Effector memory CD4-positive, alpha-beta T cell (primary cell): ENCODE measurements at regions not wholly inside any gene's neighbourhood (a gene's known extent, or its start where the extent isn't known, plus 50 kb on each side); places are given as distances from the start of the nearest gene placed in this dataset.

ENCODE experiments used
- DNase-seq, 3 donors: peaks; one replicate each; pipeline ENCODE4 v3.0.0-alpha.2; 2020
- H3K27ac ChIP-seq: 2 replicates; pipeline ENCODE4 v1.7.0; 2013; ENCODE audit warnings: mild to moderate bottlenecking, low read length, moderate library complexity; ENCODE audit not compliant: insufficient read depth, poor library complexity, severe bottlenecking
- H3K27me3 ChIP-seq: replicated peaks from 2 replicates; pipeline ENCODE4 v1.7.0; 2013; ENCODE audit warnings: mild to moderate bottlenecking, low read length; ENCODE audit not compliant: insufficient read depth, control insufficient read depth, poor library complexity, severe bottlenecking
- H3K36me3 ChIP-seq: 2 replicates; pipeline ENCODE4 v1.7.0; 2013; ENCODE audit warnings: mild to moderate bottlenecking, low read length, moderate library complexity; ENCODE audit not compliant: control insufficient read depth, insufficient read depth
- H3K4me1 ChIP-seq: 2 replicates; pipeline ENCODE4 v1.7.0; 2013; ENCODE audit warnings: low read length, mild to moderate bottlenecking; ENCODE audit not compliant: control insufficient read depth, insufficient read depth, poor library complexity, severe bottlenecking
- H3K4me3 ChIP-seq: 2 replicates; pipeline ENCODE4 v1.7.0; 2013; ENCODE audit warnings: low read length, low read depth, mild to moderate bottlenecking; ENCODE audit not compliant: insufficient read depth, poor library complexity, severe bottlenecking
- H3K9me3 ChIP-seq: 2 replicates; pipeline ENCODE4 v1.7.0; 2013; ENCODE audit warnings: mild to moderate bottlenecking, low read length, moderate library complexity; ENCODE audit not compliant: control insufficient read depth

- Histone ChIP-seq H3K27me3 (no peaks in the 10 kb centered on the region), H3K4me1 (no peaks in the 10 kb centered on the region), H3K27ac (no peak overlapping the region), H3K36me3 (no peaks in the 10 kb centered on the region), H3K9me3 (no peaks in the 10 kb centered on the region), H3K4me3 (no peak overlapping the region)
- DNase-seq = no peak
Measured at GRCh38 chr6:119547024-119547423, 197.5 kb upstream of the MAN1A1 start.

DNA sequence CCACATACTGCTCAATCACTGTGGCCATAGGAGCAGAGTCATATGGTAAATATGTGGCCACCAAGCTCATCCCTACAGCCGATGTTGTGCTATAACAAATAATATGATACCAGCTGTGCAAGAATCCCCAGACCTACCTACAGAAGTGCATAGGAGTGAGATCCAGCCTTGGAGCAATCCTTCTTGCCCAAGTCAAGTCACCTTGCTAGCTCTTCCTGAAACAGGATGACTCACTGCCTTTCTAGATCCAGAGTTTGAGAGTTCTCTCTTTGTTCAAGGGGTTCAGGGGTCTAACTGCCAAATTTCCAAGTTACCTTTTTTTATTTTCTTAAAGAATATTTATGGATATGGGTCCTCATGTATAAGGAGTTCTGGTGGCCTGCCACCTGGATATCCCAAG is 195.7 kb upstream of the MAN1A1 start:
- H3K27me3 ChIP-seq = no peaks in the 10 kb centered on the region
- H3K4me1 ChIP-seq = no peaks in the 10 kb centered on the region
- no peak overlapping the region for H3K4me3 ChIP-seq
- H3K27ac ChIP-seq = no peak overlapping the region
- H3K36me3 ChIP-seq = no peaks in the 10 kb centered on the region
- DNase-seq = no peak
- H3K9me3 ChIP-seq = no peaks in the 10 kb centered on the region

GRCh38 chr6:119544325-119545175 is 195.0 kb upstream of the MAN1A1 start:
- Histone ChIP-seq H3K27ac (no peak overlapping the region), H3K36me3 (no peaks in the 10 kb centered on the region), H3K9me3 (no peaks in the 10 kb centered on the region), H3K4me1 (no peaks in the 10 kb centered on the region), H3K27me3 (no peaks in the 10 kb centered on the region), H3K4me3 (no peak overlapping the region)
- DNase-seq = no peak

DNA sequence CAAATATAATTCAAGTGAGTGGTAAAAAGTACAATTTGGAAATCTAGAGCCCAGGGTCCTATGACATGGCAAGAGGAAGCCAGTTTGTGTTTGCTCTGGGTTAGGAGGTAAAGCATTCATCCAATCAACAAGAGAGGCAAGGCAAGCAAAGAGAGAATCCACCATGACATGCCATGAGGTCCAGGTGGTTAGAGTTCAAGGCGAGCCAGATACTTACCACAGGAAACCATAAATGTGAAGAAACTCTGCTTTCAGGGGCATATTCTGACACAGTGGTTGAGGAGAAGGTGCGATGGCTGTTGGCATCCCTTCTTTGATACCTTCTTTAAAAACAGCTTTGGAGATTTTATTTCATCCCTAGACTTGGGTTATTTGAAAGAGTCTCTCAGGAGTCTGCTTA is 193.8 kb upstream of the MAN1A1 start:
- H3K9me3 ChIP-seq = no peaks in the 10 kb centered on the region
- H3K4me1 ChIP-seq = no peaks in the 10 kb centered on the region
- DNase-seq = no peak
- H3K36me3 ChIP-seq = no peaks in the 10 kb centered on the region
- no peak overlapping the region for H3K27ac ChIP-seq
- H3K4me3 ChIP-seq = no peak overlapping the region
- H3K27me3 ChIP-seq = no peaks in the 10 kb centered on the region

DNA sequence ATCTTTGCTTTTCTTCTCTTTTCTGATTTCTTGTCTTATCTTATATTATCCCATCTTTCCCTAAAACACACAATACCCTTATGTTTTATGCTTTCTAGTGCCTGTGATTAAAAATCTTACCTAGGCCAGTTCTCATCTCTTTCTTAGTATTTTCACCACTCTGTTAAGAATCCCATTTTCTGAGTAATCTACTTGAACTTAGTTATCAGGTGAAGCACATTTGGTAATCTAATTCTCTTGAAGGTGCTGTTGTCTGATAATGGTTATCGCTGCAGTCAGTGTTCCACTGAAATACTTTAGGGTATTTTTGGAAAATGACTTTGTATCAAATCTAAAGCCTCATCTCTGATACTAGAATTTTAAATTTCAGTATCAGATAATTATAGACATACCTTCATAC is 192.5 kb upstream of the MAN1A1 start:
- H3K36me3 ChIP-seq = no peaks in the 10 kb centered on the region
- no peaks in the 10 kb centered on the region for H3K9me3 ChIP-seq
- no peak for DNase-seq
- no peak overlapping the region for H3K27ac ChIP-seq
- H3K27me3 ChIP-seq = no peaks in the 10 kb centered on the region
- no peaks in the 10 kb centered on the region for H3K4me1 ChIP-seq
- H3K4me3 ChIP-seq = no peak overlapping the region

DNA sequence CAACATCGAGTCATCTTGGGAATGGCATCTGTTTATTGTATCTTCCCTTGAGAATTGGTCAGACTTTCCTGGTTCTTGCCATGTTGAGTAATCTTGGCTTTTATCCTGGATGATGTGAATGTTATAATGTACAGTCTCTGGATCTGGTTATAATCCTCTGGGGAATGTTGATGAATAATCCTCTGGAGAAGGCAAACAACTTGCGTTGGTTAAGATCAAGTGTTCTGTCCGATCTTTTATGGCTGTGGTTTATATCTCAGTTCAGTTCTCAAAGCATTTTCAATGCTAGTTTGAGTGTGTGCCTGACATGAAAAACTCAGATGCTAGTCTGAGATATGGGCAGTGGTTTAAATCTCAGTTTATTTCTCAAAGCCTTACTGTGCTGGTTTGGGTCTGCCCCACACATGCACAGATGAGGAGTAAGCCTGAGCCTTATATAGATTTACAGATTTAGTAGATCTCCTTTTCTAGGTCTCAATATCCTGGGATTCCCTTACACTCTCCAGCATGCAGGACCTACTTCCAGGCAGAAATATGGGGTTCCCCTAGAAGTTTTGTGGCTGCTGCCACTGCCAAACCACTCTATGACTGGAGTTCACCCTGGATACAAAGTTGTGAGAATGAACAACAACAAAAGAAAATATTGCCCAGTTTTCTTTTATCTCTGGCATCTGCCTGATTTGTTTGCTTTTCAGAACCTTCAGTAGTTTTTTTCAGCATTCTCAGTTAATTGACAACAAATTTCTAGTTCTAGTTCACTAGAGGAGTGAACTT is 191.8 kb upstream of the MAN1A1 start:
- Histone ChIP-seq H3K9me3 (no peaks in the 10 kb centered on the region), H3K4me1 (no peaks in the 10 kb centered on the region), H3K36me3 (no peaks in the 10 kb centered on the region), H3K4me3 (no peak overlapping the region), H3K27me3 (no peaks in the 10 kb centered on the region), H3K27ac (no peak overlapping the region)
- no peak for DNase-seq

GRCh38 chr6:119540417-119540816 is 190.9 kb upstream of the MAN1A1 start:
- DNase-seq = no peak
- no peaks in the 10 kb centered on the region for H3K9me3 ChIP-seq
- no peaks in the 10 kb centered on the region for H3K4me1 ChIP-seq
- no peaks in the 10 kb centered on the region for H3K36me3 ChIP-seq
- no peak overlapping the region for H3K27ac ChIP-seq
- H3K4me3 ChIP-seq = no peak overlapping the region
- no peaks in the 10 kb centered on the region for H3K27me3 ChIP-seq

GRCh38 chr6:119539066-119539746 is 189.6 kb upstream of the MAN1A1 start:
- DNase-seq = no peak

GRCh38 chr6:119536666-119537065 is 187.1 kb upstream of the MAN1A1 start:
- DNase-seq = no peak
- Histone ChIP-seq H3K27ac (no peak overlapping the region), H3K9me3 (no peaks in the 10 kb centered on the region)

More at GRCh38 chr6:119539066-119539746, 189.6 kb upstream of the MAN1A1 start:
- Histone ChIP-seq H3K4me3 (no peak overlapping the region), H3K27ac (no peak overlapping the region), H3K4me1 (no peaks in the 10 kb centered on the region), H3K9me3 (no peaks in the 10 kb centered on the region), H3K36me3 (no peaks in the 10 kb centered on the region), H3K27me3 (no peaks in the 10 kb centered on the region)

GRCh38 chr6:119535332-119535731 is 185.8 kb upstream of the MAN1A1 start:
- Histone ChIP-seq H3K4me3 (no peak overlapping the region), H3K27me3 (no peaks in the 10 kb centered on the region), H3K36me3 (no peaks in the 10 kb centered on the region), H3K9me3 (no peaks in the 10 kb centered on the region), H3K4me1 (no peaks in the 10 kb centered on the region), H3K27ac (no peak overlapping the region)
- DNase-seq = no peak

More at GRCh38 chr6:119536666-119537065, 187.1 kb upstream of the MAN1A1 start:
- H3K36me3 ChIP-seq = no peaks in the 10 kb centered on the region
- H3K4me1 ChIP-seq = no peaks in the 10 kb centered on the region
- no peaks in the 10 kb centered on the region for H3K27me3 ChIP-seq
- H3K4me3 ChIP-seq = no peak overlapping the region
